GM12878 (cell line): ENCODE measurements at regions not wholly inside any gene's neighbourhood (a gene's known extent, or its start where the extent isn't known, plus 50 kb on each side); places are given as distances from the start of the nearest gene placed in this dataset.

Experiments
- ATAC-seq: fragments of 200-7000 bp; cut with Tn5 transposase; 3 replicates; pipeline ENCODE4 v1.9.1; 2020; ENCODE audit warnings: mild to moderate bottlenecking, moderate library complexity
- BruUV-seq: library from RNA; stranded (reverse); fragments of 400-500 nt; replicated peaks from 2 replicates; lab custom pipeline; 2021; lab: Mats Ljungman, UMichigan
- CTCF ChIA-PET: fragments of 300-600 bp; sonication (Branson Sonifier 250); formaldehyde crosslinking; extraction: SDS; loops from one replicate; lab custom pipeline; 2021; ENCODE audit warnings: inconsistent platforms; lab: Yijun Ruan, JAX
- POLR2A ChIA-PET: fragments of 350-600 bp; formaldehyde crosslinking; extraction: SDS; loops from one replicate; lab custom pipeline; 2021; ENCODE audit warnings: inconsistent platforms; lab: Charles Lee
- RAD21 ChIA-PET: fragments of 300-600 bp; sonication (Branson Sonifier 250); formaldehyde crosslinking; loops from one replicate; lab custom pipeline; 2023; ENCODE audit warnings: antibody characterized with exemption; ENCODE audit not compliant: unreplicated experiment; lab: Charles Lee
- SMC1A ChIA-PET: fragments of 300-600 bp; sonication (Branson Sonifier 250); formaldehyde crosslinking; loops from one replicate; lab custom pipeline; 2023; ENCODE audit not compliant: unreplicated experiment, uncharacterized antibody; lab: Charles Lee
- DNase-seq: peaks from one replicate; pipeline ENCODE4 v3.0.0-alpha.2; 2011; ENCODE audit warnings: low read depth, low spot score
- FAIRE-seq: peaks from 3 replicates; lab custom pipeline; 2011; peaks lifted over from hg19 to GRCh38; lab: Jason Lieb, UNC
- H2AFZ ChIP-seq: 2 replicates; pipeline ENCODE4 v1.6.0; 2011; ENCODE audit warnings: low read depth, low read length, control low read depth; ENCODE audit not compliant: control insufficient read depth
- H3K27ac ChIP-seq: 2 replicates; pipeline ENCODE4 v1.5.1; 2011; ENCODE audit warnings: control low read depth; ENCODE audit not compliant: control insufficient read depth, insufficient read depth
- H3K27me3 ChIP-seq, 2 experiments: replicated peaks in 1 of 2; 2 replicates each; pipeline versions ENCODE4 v1.6.0 to v1.6.1; 2011; ENCODE audit warnings: low read length in 1 of 2; ENCODE audit not compliant: control insufficient read depth in 2 of 2, insufficient read depth in 2 of 2
- H3K36me3 ChIP-seq, 2 experiments: 2 replicates each; pipeline ENCODE4 v1.5.1; 2011; ENCODE audit warnings: low read length in 1 of 2; ENCODE audit not compliant: control insufficient read depth in 2 of 2, insufficient read depth in 2 of 2
- H3K4me1 ChIP-seq: 2 replicates; pipeline ENCODE4 v1.6.1; 2011; ENCODE audit warnings: mild to moderate bottlenecking, low read length, moderate library complexity, mixed read lengths; ENCODE audit not compliant: control insufficient read depth, insufficient read depth
- H3K4me2 ChIP-seq: 2 replicates; pipeline ENCODE4 v1.6.0; 2011; ENCODE audit warnings: control low read depth; ENCODE audit not compliant: control insufficient read depth, insufficient read depth
- H3K4me3 ChIP-seq: fragments of 200-600 bp; sonication (generic); 2 replicates; pipeline ENCODE4 v1.5.1; 2016
- H3K79me2 ChIP-seq: 2 replicates; pipeline ENCODE4 v1.6.0; 2011; ENCODE audit warnings: low read length; ENCODE audit not compliant: control insufficient read depth, insufficient read depth
- H3K9ac ChIP-seq: 2 replicates; pipeline ENCODE4 v1.8.0; 2011; ENCODE audit warnings: low read length, control low read depth, mixed read lengths; ENCODE audit not compliant: control insufficient read depth, insufficient read depth
- H3K9me3 ChIP-seq: replicated peaks from 3 replicates; pipeline ENCODE4 v1.5.1; 2011; ENCODE audit warnings: mild to moderate bottlenecking, low read length; ENCODE audit not compliant: control insufficient read depth, insufficient read depth
- H4K20me1 ChIP-seq: 2 replicates; pipeline ENCODE4 v1.6.0; 2011; ENCODE audit not compliant: control insufficient read depth, insufficient read depth
- IKZF1 ChIP-seq: fragments of 450-650 bp; conservative IDR thresholded peaks from 2 replicates; pipeline ENCODE4 v1.6.1; 2017; ENCODE audit warnings: antibody characterized with exemption, mild to moderate bottlenecking
- PAX5 ChIP-seq: IDR thresholded peaks from 2 replicates; pipeline ENCODE4 v1.6.1; 2011; ENCODE audit warnings: low read depth, low read length, borderline replicate concordance
- PBX3 ChIP-seq: IDR thresholded peaks from 2 replicates; pipeline ENCODE4 v1.6.1; 2011; ENCODE audit warnings: mild to moderate bottlenecking, low read depth, low read length, moderate library complexity; ENCODE audit not compliant: insufficient replicate concordance
- RB1 ChIP-seq: fragments of 450-650 bp; formaldehyde crosslinking; IDR thresholded peaks from 2 replicates; pipeline ENCODE4 v1.6.1; 2017; ENCODE audit warnings: mild to moderate bottlenecking, borderline replicate concordance
- REST ChIP-seq: IDR thresholded peaks from 2 replicates; pipeline ENCODE4 v1.6.1; 2012; ENCODE audit warnings: mild to moderate bottlenecking, low read depth, low read length
- SREBF2 ChIP-seq: IDR thresholded peaks from 2 replicates; pipeline ENCODE4 v1.6.1; 2012; ENCODE audit warnings: mild to moderate bottlenecking, low read length
- STAT1 ChIP-seq: fragments of 450-650 bp; conservative IDR thresholded peaks from 2 replicates; pipeline ENCODE4 v1.6.1; 2014; ENCODE audit warnings: antibody characterized with exemption, mild to moderate bottlenecking
- USF1 ChIP-seq: IDR thresholded peaks from 2 replicates; pipeline ENCODE4 v1.6.1; 2011; ENCODE audit warnings: borderline replicate concordance, low read depth, mild to moderate bottlenecking, moderate library complexity, mixed read lengths, low read length; ENCODE audit not compliant: insufficient read depth; ENCODE audit errors: extremely low read length
- YBX1 ChIP-seq: fragments of 450-650 bp; IDR thresholded peaks from 2 replicates; pipeline ENCODE4 v1.6.1; 2016; ENCODE audit warnings: antibody characterized with exemption
- WGBS: methylation state at CpG from one replicate; pipeline ENCODE4 v1.1.6; 2016; ENCODE audit warnings: low lambda C conversion rate; ENCODE audit not compliant: insufficient replicate concordance, insufficient coverage; ENCODE audit errors: missing lambda C conversion rate; 5-methylcytosine and 5-hydroxymethylcytosine counted together
- in situ Hi-C: fragments of 300-500 bp; cut with MboI; formaldehyde crosslinking; loops from 9 replicates; pipeline ENCODE4 v1.14.3; 2018; ENCODE audit warnings: mixed read lengths
- intact Hi-C: fragments of 100-400 bp; cut with micrococcal nuclease; formaldehyde crosslinking; loops from one replicate; pipeline ENCODE4 v1.14.2; 2022; ENCODE audit not compliant: unreplicated experiment

- Histone ChIP-seq H3K4me2 (no peak overlapping the region), H3K27me3 (no peaks in the 10 kb centered on the region), H3K9me3 (no peaks in the 10 kb centered on the region), H3K9ac (no peak overlapping the region), H3K4me3 (no peak overlapping the region), H3K4me1 (no peaks in the 10 kb centered on the region), H3K79me2 (no peaks in the 10 kb centered on the region), H3K36me3 (no peaks in the 10 kb centered on the region), H3K27ac (no peak overlapping the region), H4K20me1 (no peaks in the 10 kb centered on the region), H2AFZ (no peak overlapping the region)
- POLR2A ChIA-PET: no interaction called here
- FAIRE-seq (no peak), DNase-seq (no peak), ATAC-seq (no peak)
- SMC1A ChIA-PET: no interaction called here
- 1% methylated on average over 3 of the region's 3 CpGs for whole genome bisulfite sequencing
- TF ChIP-seq PBX3 (no peak), IKZF1 (no peak), USF1 (no peak), PAX5 (no peak), YBX1 (no peak), STAT1 (no peak), RB1 (no peak), SREBF2 (no peak), REST (no peak)
- BruUV-seq: no TSS peak
- RAD21 ChIA-PET: no interaction called here
- intact Hi-C loops: no loop called here
- in situ Hi-C loops: no loop called here
- CTCF ChIA-PET: no interaction called here
These were observed 156.3 kb upstream of the EPHA7 start for GRCh38 chr6:93575495-93576267.
